A549 (cell line): ENCODE measurements at regions not wholly inside any gene's neighbourhood (a gene's known extent, or its start where the extent isn't known, plus 50 kb on each side); places are given as distances from the start of the nearest gene placed in this dataset.

Experiments used
- ATAC-seq, 2 experiments: fragments of 200-7000 bp in 1 of 2; fragments of >200 bp in 1 of 2; cut with Nextera tagmentation in 1 of 2; cut with Tn5 transposase in 1 of 2; 3 replicates each; pipeline versions ENCODE4 v1.8.0 to v1.9.1; 2018 to 2020; ENCODE audit warnings: mild to moderate bottlenecking in 1 of 2, moderate library complexity in 1 of 2
- CTCF ChIA-PET: fragments of 300-600 bp; sonication (Branson Sonifier 250); formaldehyde crosslinking; extraction: SDS; loops from one replicate; lab custom pipeline; 2021; ENCODE audit warnings: antibody characterized with exemption, inconsistent platforms; lab: Yijun Ruan, JAX
- POLR2A ChIA-PET: fragments of 350-600 bp; formaldehyde crosslinking; extraction: SDS; loops from one replicate; lab custom pipeline; 2021; ENCODE audit warnings: antibody characterized with exemption, inconsistent platforms; lab: Yijun Ruan, JAX
- DNase-seq, 2 experiments: peaks; one replicate each; pipeline versions ENCODE4 v3.0.0 to v3.0.0-alpha.2; 2011 to 2016; ENCODE audit warnings: low read depth in 1 of 2, low spot score in 1 of 2
- FAIRE-seq: peaks from 2 replicates; lab custom pipeline; 2011; peaks lifted over from hg19 to GRCh38; lab: Jason Lieb, UNC
- H3K27ac ChIP-seq, 2 experiments: fragments of >200 bp; sonication (Bioruptor Twin); formaldehyde crosslinking; 3 replicates each; pipeline ENCODE4 v1.5.1; 2016 to 2017
- H3K4me1 ChIP-seq: fragments of >200 bp; sonication (Bioruptor Twin); formaldehyde crosslinking; 3 replicates; pipeline ENCODE4 v1.6.1; 2016
- H3K4me2 ChIP-seq: fragments of >200 bp; sonication (Bioruptor Twin); formaldehyde crosslinking; 3 replicates; pipeline ENCODE4 v1.6.1; 2016
- H3K4me3 ChIP-seq: fragments of >200 bp; sonication (Bioruptor Twin); formaldehyde crosslinking; 3 replicates; pipeline ENCODE4 v1.5.1; 2016
- H3K9me3 ChIP-seq: fragments of >200 bp; sonication (Bioruptor Twin); formaldehyde crosslinking; 3 replicates; pipeline ENCODE4 v1.6.1; 2016
- FOSB ChIP-seq: fragments of 250-450 bp; sonication (Bioruptor Pico); IDR thresholded peaks from 2 replicates; pipeline ENCODE4 v1.5.0; 2020; ENCODE audit warnings: mild to moderate bottlenecking, moderate library complexity
- FOSL2 ChIP-seq, 2 experiments: fragments of 450-650 bp in 1 of 2; fragments of >200 bp in 1 of 2; sonication (Bioruptor Twin) in 1 of 2; formaldehyde crosslinking; IDR thresholded peaks; 2 replicates each; pipeline versions ENCODE4 v1.5.0 to v1.6.1; 2016 to 2020; ENCODE audit warnings: mild to moderate bottlenecking in 1 of 2, moderate library complexity in 1 of 2
- HDAC2 ChIP-seq: fragments of 200-600 bp; sonication (generic); IDR thresholded peaks from 2 replicates; pipeline ENCODE4 v1.6.1; 2016
- HEYL ChIP-seq: fragments of 250-450 bp; sonication (Bioruptor Pico); IDR thresholded peaks from 2 replicates; pipeline ENCODE4 v1.8.0; 2021; ENCODE audit warnings: mild to moderate bottlenecking, moderate library complexity
- JUN ChIP-seq, 2 experiments: fragments of >200 bp; sonication (Bioruptor Twin); formaldehyde crosslinking; IDR thresholded peaks; 2 replicates in 1 of 2; 3 replicates in 1 of 2; pipeline ENCODE4 v1.6.1; 2016 to 2017
- MAFK ChIP-seq: fragments of 450-650 bp; IDR thresholded peaks from 2 replicates; pipeline ENCODE4 v1.6.1; 2014; ENCODE audit not compliant: partially characterized antibody
- NR3C1 ChIP-seq: fragments of >200 bp; sonication (Bioruptor Twin); formaldehyde crosslinking; IDR thresholded peaks from 3 replicates; pipeline ENCODE4 v1.6.1; 2017
- POLR2AphosphoS2 ChIP-seq: conservative IDR thresholded peaks from 2 replicates; pipeline ENCODE4 v1.6.1; 2012; ENCODE audit warnings: low read length, improper control_type of control experiment, inconsistent platforms
- RAD21 ChIP-seq, 2 experiments: fragments of >200 bp in 1 of 2; sonication (Bioruptor Twin) in 1 of 2; formaldehyde crosslinking in 1 of 2; IDR thresholded peaks in 1 of 2; conservative IDR thresholded peaks in 1 of 2; 2 replicates in 1 of 2; 3 replicates in 1 of 2; pipeline ENCODE4 v1.6.1; 2012 to 2018; ENCODE audit warnings: inconsistent platforms in 1 of 2
- RARB ChIP-seq: fragments of 250-450 bp; sonication (Bioruptor Pico); IDR thresholded peaks from 2 replicates; pipeline ENCODE4 v1.8.0; 2021; ENCODE audit warnings: mild to moderate bottlenecking, moderate library complexity
- RCOR1 ChIP-seq: fragments of 150-350 bp; IDR thresholded peaks from 2 replicates; pipeline ENCODE4 v1.6.1; 2014; ENCODE audit warnings: antibody characterized with exemption, low read length, low read depth
- RNF2 ChIP-seq: fragments of 200-600 bp; sonication (generic); IDR thresholded peaks from 2 replicates; pipeline ENCODE4 v1.6.1; 2016; ENCODE audit warnings: low read depth, mild to moderate bottlenecking, antibody characterized with exemption, moderate library complexity, borderline replicate concordance
- SMC3 ChIP-seq: fragments of >200 bp; sonication (Bioruptor Twin); formaldehyde crosslinking; IDR thresholded peaks from 3 replicates; pipeline ENCODE4 v1.6.1; 2018; ENCODE audit warnings: inconsistent platforms
- TFCP2L1 ChIP-seq: fragments of 250-450 bp; sonication (Bioruptor Pico); IDR thresholded peaks from 2 replicates; pipeline ENCODE4 v1.5.0; 2021; ENCODE audit warnings: mild to moderate bottlenecking
- ZFP36 ChIP-seq: fragments of 450-650 bp; IDR thresholded peaks from 2 replicates; pipeline ENCODE4 v1.6.1; 2014; ENCODE audit warnings: borderline replicate concordance; ENCODE audit not compliant: partially characterized antibody
- ZSCAN20 ChIP-seq: fragments of 250-450 bp; sonication (Bioruptor Pico); IDR thresholded peaks from 2 replicates; pipeline ENCODE4 v1.8.0; 2022; ENCODE audit warnings: mild to moderate bottlenecking, moderate library complexity
- WGBS: methylation state at CpG from one replicate; pipeline ENCODE4 v1.1.6; 2017; ENCODE audit errors: missing lambda C conversion rate; 5-methylcytosine and 5-hydroxymethylcytosine counted together
- TF ChIP-seq, protein P1 (sequence below): fragments of >200 bp; sonication (Bioruptor Twin); formaldehyde crosslinking; IDR thresholded peaks from 2 replicates; pipeline ENCODE4 v1.6.1; 2016
- TF ChIP-seq, protein P2 (sequence below): IDR thresholded peaks from 2 replicates; pipeline ENCODE4 v1.6.1; 2012
- TF ChIP-seq, protein P3 (sequence below): fragments of 250-450 bp; sonication (Bioruptor Pico); IDR thresholded peaks from 2 replicates; pipeline ENCODE4 v1.5.0; 2021; ENCODE audit warnings: mild to moderate bottlenecking, moderate library complexity, borderline replicate concordance
- TF ChIP-seq, protein P4 (sequence below): fragments of 250-450 bp; sonication (Bioruptor Pico); IDR thresholded peaks from 2 replicates; pipeline ENCODE4 v1.5.0; 2020; ENCODE audit warnings: low read depth, mild to moderate bottlenecking, moderate library complexity
- TF ChIP-seq, protein P5 (sequence below): fragments of >200 bp; sonication (Bioruptor Twin); formaldehyde crosslinking; IDR thresholded peaks from 3 replicates; pipeline ENCODE4 v1.6.1; 2016

DNA sequence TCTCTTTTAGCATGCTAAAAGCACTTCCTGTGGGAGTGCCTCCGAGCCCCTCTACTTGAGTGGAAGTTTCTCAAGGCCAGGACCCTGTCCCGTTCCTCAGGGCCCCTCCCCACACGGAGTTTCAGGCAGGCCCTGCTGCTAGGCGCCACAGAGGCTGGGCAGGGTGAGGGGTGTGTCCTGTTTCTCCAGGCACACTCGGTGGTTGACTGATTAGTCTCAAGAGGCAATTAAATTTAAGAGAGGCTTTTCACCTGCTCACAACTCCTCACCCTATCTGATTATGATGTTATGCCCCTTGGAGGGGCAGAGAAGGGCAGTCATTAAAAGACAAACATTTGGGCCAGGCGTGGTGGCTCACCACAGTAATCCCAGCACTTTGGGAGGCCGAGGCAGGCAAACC is 160.8 kb upstream of the HAAO start:
- ChIA-PET POLR2A (no interaction called here), CTCF (interaction anchor here (1.2 to 2.8 kb wide), 6 partner anchors 10 to 531 kb away, joined by 3 to 15 read pairs (median 8); no protein-coding TSS in a partner anchor)
- Histone ChIP-seq H3K4me2 (no peak overlapping the region), H3K4me3 (no peak overlapping the region), H3K4me1 (no peaks in the 10 kb centered on the region), H3K27ac (no peak overlapping the region), H3K9me3 (no peaks in the 10 kb centered on the region)
- ATAC-seq (no peak), DNase-seq (no peak), FAIRE-seq (no peak)
- TF ChIP-seq ZSCAN20 (CRISPR knock-in tag) (no peak), JUN (IDR thresholded peaks at IDR 0.05) (no peak), HEYL (CRISPR knock-in tag) (no peak), RNF2 (no peak), SMC3 (no peak), NR3C1 (no peak), RAD21 (conservative IDR thresholded peaks at IDR 0.05 in 1 of 2, IDR thresholded peaks at IDR 0.05 in 1 of 2) (no peak), HDAC2 (no peak), MAFK (no peak), FOSB (no peak), ZFP36 (no peak), RCOR1 (no peak)
- TF ChIP-seq, protein P1, sequence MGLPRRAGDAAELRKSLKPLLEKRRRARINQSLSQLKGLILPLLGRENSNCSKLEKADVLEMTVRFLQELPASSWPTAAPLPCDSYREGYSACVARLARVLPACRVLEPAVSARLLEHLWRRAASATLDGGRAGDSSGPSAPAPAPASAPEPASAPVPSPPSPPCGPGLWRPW, result no peak
- TF ChIP-seq, protein P2, sequence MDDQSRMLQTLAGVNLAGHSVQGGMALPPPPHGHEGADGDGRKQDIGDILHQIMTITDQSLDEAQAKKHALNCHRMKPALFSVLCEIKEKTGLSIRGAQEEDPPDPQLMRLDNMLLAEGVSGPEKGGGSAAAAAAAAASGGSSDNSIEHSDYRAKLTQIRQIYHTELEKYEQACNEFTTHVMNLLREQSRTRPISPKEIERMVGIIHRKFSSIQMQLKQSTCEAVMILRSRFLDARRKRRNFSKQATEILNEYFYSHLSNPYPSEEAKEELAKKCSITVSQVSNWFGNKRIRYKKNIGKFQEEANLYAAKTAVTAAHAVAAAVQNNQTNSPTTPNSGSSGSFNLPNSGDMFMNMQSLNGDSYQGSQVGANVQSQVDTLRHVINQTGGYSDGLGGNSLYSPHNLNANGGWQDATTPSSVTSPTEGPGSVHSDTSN, result no peak
- TF ChIP-seq, protein P3, sequence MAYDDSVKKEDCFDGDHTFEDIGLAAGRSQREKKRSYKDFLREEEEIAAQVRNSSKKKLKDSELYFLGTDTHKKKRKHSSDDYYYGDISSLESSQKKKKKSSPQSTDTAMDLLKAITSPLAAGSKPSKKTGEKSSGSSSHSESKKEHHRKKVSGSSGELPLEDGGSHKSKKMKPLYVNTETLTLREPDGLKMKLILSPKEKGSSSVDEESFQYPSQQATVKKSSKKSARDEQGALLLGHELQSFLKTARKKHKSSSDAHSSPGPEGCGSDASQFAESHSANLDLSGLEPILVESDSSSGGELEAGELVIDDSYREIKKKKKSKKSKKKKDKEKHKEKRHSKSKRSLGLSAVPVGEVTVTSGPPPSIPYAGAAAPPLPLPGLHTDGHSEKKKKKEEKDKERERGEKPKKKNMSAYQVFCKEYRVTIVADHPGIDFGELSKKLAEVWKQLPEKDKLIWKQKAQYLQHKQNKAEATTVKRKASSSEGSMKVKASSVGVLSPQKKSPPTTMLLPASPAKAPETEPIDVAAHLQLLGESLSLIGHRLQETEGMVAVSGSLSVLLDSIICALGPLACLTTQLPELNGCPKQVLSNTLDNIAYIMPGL, result no peak
- WGBS, result 67% methylated on average over 7 of the region's 7 CpGs

DNA sequence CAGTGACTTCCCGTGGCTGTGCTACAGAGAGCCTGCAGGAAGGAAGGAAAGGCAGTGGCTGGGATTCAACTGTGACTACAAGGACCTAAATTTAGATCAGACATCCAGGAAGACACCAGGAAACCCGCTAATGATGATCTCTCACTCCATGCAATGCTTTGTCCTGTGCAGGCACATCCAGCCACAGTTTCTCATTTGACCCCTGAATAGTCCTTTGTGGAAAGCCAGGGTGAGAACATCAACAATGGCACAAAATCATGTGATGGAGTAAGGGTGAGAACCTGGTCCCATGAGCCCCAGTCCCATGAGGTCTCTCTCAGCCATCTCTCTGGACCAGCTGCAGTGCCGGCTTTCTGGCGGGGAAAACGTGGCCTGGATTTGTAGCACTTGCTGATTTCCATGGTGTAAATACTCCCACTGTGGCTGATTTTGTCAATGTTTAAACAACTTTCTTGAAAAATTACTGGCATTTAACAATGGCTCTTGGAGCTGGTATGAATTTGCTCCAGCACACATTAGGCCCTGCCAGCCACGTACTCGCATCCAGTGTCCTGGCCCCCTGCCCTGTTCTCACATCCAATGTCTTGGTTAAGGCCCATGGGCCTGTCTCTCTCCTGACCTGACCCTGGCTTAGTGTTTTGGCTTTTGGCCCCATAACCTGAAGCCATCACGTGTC is 159.0 kb upstream of the HAAO start:
- Histone ChIP-seq H3K4me2 (no peak overlapping the region), H3K9me3 (no peaks in the 10 kb centered on the region), H3K4me3 (no peak overlapping the region), H3K4me1 (no peaks in the 10 kb centered on the region), H3K27ac (no peak overlapping the region)
- no peak for ATAC-seq
- FAIRE-seq, result no peak
- DNase-seq, result no peak
- no peak for TF ChIP-seq FOSL2 (IDR thresholded peaks at IDR 0.05)
- TF ChIP-seq FOSL2 (CRISPR knock-in tag; IDR thresholded peaks at IDR 0.05), result no peak
- POLR2A ChIA-PET, result no interaction called here
- 90% methylated on average over 8 of the region's 8 CpGs for WGBS
- CTCF ChIA-PET, result interaction anchor here (0.8 to 2.1 kb wide), 6 partner anchors 24 to 591 kb away, joined by 3 to 15 read pairs (median 6); no protein-coding TSS in a partner anchor

DNA sequence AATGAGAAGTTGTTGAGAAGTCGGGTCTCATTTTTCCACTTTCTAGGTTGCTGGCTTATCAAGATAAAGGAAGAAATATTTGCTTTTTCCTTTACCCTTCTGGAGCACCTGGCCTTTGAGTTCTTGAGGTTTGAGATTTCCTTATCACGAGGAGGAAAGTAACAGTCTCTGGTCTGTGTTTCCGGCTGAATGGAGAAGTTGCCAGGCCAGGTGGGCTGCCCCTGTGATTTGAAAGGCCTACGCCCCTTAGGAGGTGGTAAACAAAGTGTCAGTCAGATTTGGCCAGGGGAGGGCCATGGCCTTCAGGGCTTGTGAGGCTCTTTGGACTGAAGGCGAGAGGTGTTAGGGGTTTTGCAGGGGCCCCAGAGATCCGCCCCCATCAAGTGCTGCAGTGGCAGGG is 156.7 kb upstream of the HAAO start:
- POLR2A ChIA-PET, result no interaction called here

More for the DNA sequence above, 156.7 kb upstream of the HAAO start:
- ATAC-seq (no peak), DNase-seq (no peak), FAIRE-seq (no peak)
- WGBS, result 78% methylated on average over 6 of the region's 6 CpGs
- CTCF ChIA-PET, result interaction anchor here (1.4 to 5.5 kb wide), 3 partner anchors 16 to 628 kb away, joined by 4 to 68 read pairs (median 22); no protein-coding TSS in a partner anchor
- TF ChIP-seq RARB (CRISPR knock-in tag) (no peak), TFCP2L1 (CRISPR knock-in tag) (no peak), POLR2AphosphoS2 (no peak)
- TF ChIP-seq, protein P4, sequence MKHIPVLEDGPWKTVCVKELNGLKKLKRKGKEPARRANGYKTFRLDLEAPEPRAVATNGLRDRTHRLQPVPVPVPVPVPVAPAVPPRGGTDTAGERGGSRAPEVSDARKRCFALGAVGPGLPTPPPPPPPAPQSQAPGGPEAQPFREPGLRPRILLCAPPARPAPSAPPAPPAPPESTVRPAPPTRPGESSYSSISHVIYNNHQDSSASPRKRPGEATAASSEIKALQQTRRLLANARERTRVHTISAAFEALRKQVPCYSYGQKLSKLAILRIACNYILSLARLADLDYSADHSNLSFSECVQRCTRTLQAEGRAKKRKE (CRISPR knock-in tag), result no peak
- TF ChIP-seq, protein P5, sequence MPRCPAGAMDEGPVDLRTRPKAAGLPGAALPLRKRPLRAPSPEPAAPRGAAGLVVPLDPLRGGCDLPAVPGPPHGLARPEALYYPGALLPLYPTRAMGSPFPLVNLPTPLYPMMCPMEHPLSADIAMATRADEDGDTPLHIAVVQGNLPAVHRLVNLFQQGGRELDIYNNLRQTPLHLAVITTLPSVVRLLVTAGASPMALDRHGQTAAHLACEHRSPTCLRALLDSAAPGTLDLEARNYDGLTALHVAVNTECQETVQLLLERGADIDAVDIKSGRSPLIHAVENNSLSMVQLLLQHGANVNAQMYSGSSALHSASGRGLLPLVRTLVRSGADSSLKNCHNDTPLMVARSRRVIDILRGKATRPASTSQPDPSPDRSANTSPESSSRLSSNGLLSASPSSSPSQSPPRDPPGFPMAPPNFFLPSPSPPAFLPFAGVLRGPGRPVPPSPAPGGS, result no peak
- H3K4me3 ChIP-seq, result no peak overlapping the region
- H3K27ac ChIP-seq, result no peak overlapping the region
- no peak overlapping the region for H3K4me2 ChIP-seq
- H3K4me1 ChIP-seq, result no peaks in the 10 kb centered on the region
- no peaks in the 10 kb centered on the region for H3K9me3 ChIP-seq
